OCI-LY7 (cell line): ENCODE measurements at regions not wholly inside any gene's neighbourhood (a gene's known extent, or its start where the extent isn't known, plus 50 kb on each side); places are given as distances from the start of the nearest gene placed in this dataset.
A peak's percentile ranks its signal among the peaks of the same experiment; 100 is the strongest.

ENCODE experiments used
- BruUV-seq: library from RNA; stranded (reverse); fragments of 400-500 nt; replicated peaks from 2 replicates; lab custom pipeline; 2021; lab: Mats Ljungman, UMichigan
- CTCF ChIA-PET: fragments of 300-600 bp; sonication (Branson Sonifier 250); formaldehyde crosslinking; loops from one replicate; lab custom pipeline; 2022; ENCODE audit warnings: antibody characterized with exemption; ENCODE audit not compliant: unreplicated experiment; lab: Charles Lee
- POLR2A ChIA-PET: fragments of 300-600 bp; sonication (Branson Sonifier 250); formaldehyde crosslinking; loops from one replicate; lab custom pipeline; 2022; ENCODE audit warnings: antibody characterized with exemption; lab: Charles Lee
- DNase-seq: peaks from one replicate; pipeline ENCODE4 v3.0.0-alpha.2; 2015; ENCODE audit warnings: low spot score
- H2AFZ ChIP-seq: fragments of 200-600 bp; sonication (generic), shearing (Covaris generic); 2 replicates; pipeline ENCODE4 v1.6.1; 2014; ENCODE audit warnings: mild to moderate bottlenecking, antibody characterized with exemption, low read length, moderate library complexity
- H3K27ac ChIP-seq: fragments of 200-600 bp; sonication (generic); 2 replicates; pipeline ENCODE4 v1.5.1; 2014; ENCODE audit warnings: mixed run types, low read depth, mild to moderate bottlenecking, moderate library complexity, low read length, inconsistent platforms; ENCODE audit not compliant: poor library complexity, severe bottlenecking
- H3K36me3 ChIP-seq: fragments of 200-600 bp; sonication (generic); 2 replicates; pipeline ENCODE4 v1.6.1; 2014; ENCODE audit warnings: mild to moderate bottlenecking, antibody characterized with exemption, low read length, moderate library complexity, mixed read lengths; ENCODE audit not compliant: insufficient read depth
- H3K4me1 ChIP-seq: fragments of 200-600 bp; sonication (generic); 2 replicates; pipeline ENCODE4 v1.5.1; 2014; ENCODE audit warnings: mild to moderate bottlenecking, low read length; ENCODE audit not compliant: insufficient read depth, poor library complexity, severe bottlenecking
- H3K4me2 ChIP-seq: fragments of 200-600 bp; sonication (generic); 2 replicates; pipeline ENCODE4 v1.6.1; 2014; ENCODE audit warnings: mild to moderate bottlenecking, low read length
- H3K4me3 ChIP-seq: fragments of 200-600 bp; sonication (generic); 2 replicates; pipeline ENCODE4 v1.5.1; 2014; ENCODE audit warnings: mild to moderate bottlenecking, low read depth, low read length; ENCODE audit not compliant: poor library complexity, severe bottlenecking
- H3K79me2 ChIP-seq: fragments of 200-600 bp; sonication (generic); 2 replicates; pipeline ENCODE4 v1.6.1; 2016; ENCODE audit warnings: low read depth, mild to moderate bottlenecking, low read length, moderate library complexity, mixed read lengths; ENCODE audit not compliant: insufficient read depth
- H3K9me2 ChIP-seq: fragments of 200-600 bp; sonication (generic); 2 replicates; pipeline ENCODE4 v1.6.1; 2016; ENCODE audit warnings: mild to moderate bottlenecking, low read length, mixed read lengths; ENCODE audit not compliant: insufficient read depth
- H3K9me3 ChIP-seq: fragments of 200-600 bp; sonication (generic); 2 replicates; pipeline ENCODE4 v1.6.1; 2014; ENCODE audit warnings: mild to moderate bottlenecking, mixed run types, low read length, mixed read lengths
- H4K20me1 ChIP-seq: fragments of 200-600 bp; sonication (generic); 2 replicates; pipeline ENCODE4 v1.6.1; 2014; ENCODE audit warnings: mild to moderate bottlenecking, antibody characterized with exemption, low read length, moderate library complexity, mixed read lengths; ENCODE audit not compliant: insufficient read depth
- EZH2phosphoT487 ChIP-seq: fragments of 200-600 bp; sonication (generic); IDR thresholded peaks from 2 replicates; pipeline ENCODE4 v1.6.1; 2018; ENCODE audit warnings: low read depth, borderline replicate concordance, mild to moderate bottlenecking, mixed run types, antibody characterized with exemption, low read length, moderate library complexity, mixed read lengths
- intact Hi-C: fragments of 100-400 bp; cut with micrococcal nuclease; formaldehyde crosslinking; loops from one replicate; pipeline ENCODE4 v1.10.0; 2022; ENCODE audit not compliant: unreplicated experiment
- TF ChIP-seq, protein P1 (sequence below): fragments of 200-600 bp; sonication (generic); conservative IDR thresholded peaks from 2 replicates; pipeline ENCODE4 v1.5.1; 2014; ENCODE audit warnings: mild to moderate bottlenecking, antibody characterized with exemption, low read length, moderate library complexity, mixed read lengths

- Histone ChIP-seq H3K4me2 (no peak overlapping the region), H3K9me2 (no peaks in the 10 kb centered on the region), H4K20me1 (no peaks in the 10 kb centered on the region), H3K36me3 (no peaks in the 10 kb centered on the region), H3K4me3 (no peak overlapping the region), H3K9me3 (no peaks in the 10 kb centered on the region), H2AFZ (0 out of 2 replicates have a peak overlapping the region, but pooled peaks have one; percentile 28), H3K4me1 (no peaks in the 10 kb centered on the region), H3K79me2 (no peaks in the 10 kb centered on the region), H3K27ac (no peak overlapping the region)
- intact Hi-C loops = no loop called here
- TF ChIP-seq, protein P1, sequence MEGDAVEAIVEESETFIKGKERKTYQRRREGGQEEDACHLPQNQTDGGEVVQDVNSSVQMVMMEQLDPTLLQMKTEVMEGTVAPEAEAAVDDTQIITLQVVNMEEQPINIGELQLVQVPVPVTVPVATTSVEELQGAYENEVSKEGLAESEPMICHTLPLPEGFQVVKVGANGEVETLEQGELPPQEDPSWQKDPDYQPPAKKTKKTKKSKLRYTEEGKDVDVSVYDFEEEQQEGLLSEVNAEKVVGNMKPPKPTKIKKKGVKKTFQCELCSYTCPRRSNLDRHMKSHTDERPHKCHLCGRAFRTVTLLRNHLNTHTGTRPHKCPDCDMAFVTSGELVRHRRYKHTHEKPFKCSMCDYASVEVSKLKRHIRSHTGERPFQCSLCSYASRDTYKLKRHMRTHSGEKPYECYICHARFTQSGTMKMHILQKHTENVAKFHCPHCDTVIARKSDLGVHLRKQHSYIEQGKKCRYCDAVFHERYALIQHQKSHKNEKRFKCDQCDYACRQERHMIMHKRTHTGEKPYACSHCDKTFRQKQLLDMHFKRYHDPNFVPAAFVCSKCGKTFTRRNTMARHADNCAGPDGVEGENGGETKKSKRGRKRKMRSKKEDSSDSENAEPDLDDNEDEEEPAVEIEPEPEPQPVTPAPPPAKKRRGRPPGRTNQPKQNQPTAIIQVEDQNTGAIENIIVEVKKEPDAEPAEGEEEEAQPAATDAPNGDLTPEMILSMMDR = no peak
- TF ChIP-seq EZH2phosphoT487 = no peak
- POLR2A ChIA-PET = interaction anchor here (0.5 kb wide), 1 partner anchor 70 kb away, joined by 7 read pairs; no protein-coding TSS in a partner anchor
- BruUV-seq = no TSS peak
- no peak for DNase-seq
- CTCF ChIA-PET = no interaction called here
These were observed 101.9 kb upstream of the MTPN start for GRCh38 chr7:136079066-136079465.

- no peak overlapping the region for H3K27ac ChIP-seq
- no peak overlapping the region for H3K4me2 ChIP-seq
- intact Hi-C loops = no loop called here
- no peaks in the 10 kb centered on the region for H3K79me2 ChIP-seq
- no peaks in the 10 kb centered on the region for H3K36me3 ChIP-seq
- H2AFZ ChIP-seq = 0 out of 2 replicates have a peak overlapping the region, but pooled peaks have one; percentile 27
- H4K20me1 ChIP-seq = no peaks in the 10 kb centered on the region
- TF ChIP-seq, protein P1 = no peak
- TF ChIP-seq EZH2phosphoT487 = no peak
- DNase-seq = no peak
- BruUV-seq = no TSS peak
- no peak overlapping the region for H3K4me3 ChIP-seq
- no peaks in the 10 kb centered on the region for H3K9me3 ChIP-seq
- POLR2A ChIA-PET = interaction anchor here (0.5 kb wide), 1 partner anchor 70 kb away, joined by 7 read pairs; no protein-coding TSS in a partner anchor
- no peaks in the 10 kb centered on the region for H3K4me1 ChIP-seq
- no peaks in the 10 kb centered on the region for H3K9me2 ChIP-seq
- CTCF ChIA-PET = no interaction called here
These were observed 101.5 kb upstream of the MTPN start for GRCh38 chr7:136078630-136079029.

GRCh38 chr7:136076954-136077353 lies 99.8 kb upstream of the MTPN start:
- TF ChIP-seq EZH2phosphoT487 = no peak
- TF ChIP-seq, protein P1 = no peak
- Histone ChIP-seq H3K27ac (no peak overlapping the region), H3K4me1 (no peaks in the 10 kb centered on the region), H3K9me2 (no peaks in the 10 kb centered on the region), H3K4me2 (no peak overlapping the region), H3K4me3 (no peak overlapping the region), H2AFZ (no peak overlapping the region), H3K36me3 (no peaks in the 10 kb centered on the region), H3K79me2 (no peaks in the 10 kb centered on the region), H4K20me1 (no peaks in the 10 kb centered on the region), H3K9me3 (no peaks in the 10 kb centered on the region)
- no peak for DNase-seq
- no TSS peak for BruUV-seq
- CTCF ChIA-PET = no interaction called here
- intact Hi-C loops = no loop called here
- POLR2A ChIA-PET = interaction anchor here (0.7 kb wide), 1 partner anchor 125 kb away, joined by 3 read pairs; no protein-coding TSS in a partner anchor
